Esophagus squamous epithelium (tissue), 4 donors: ENCODE measurements at regions not wholly inside any gene's neighbourhood (a gene's known extent, or its start where the extent isn't known, plus 50 kb on each side); places are given as distances from the start of the nearest gene placed in this dataset.

ENCODE experiments used
- CTCF ChIP-seq, 6 experiments: fragments of 450-650 bp in 4 of 6; fragments of 200-600 bp in 2 of 6; sonication (generic) in 2 of 6; IDR thresholded peaks; one replicate each; pipeline ENCODE4 v1.5.1; 2016 to 2019; ENCODE audit warnings: antibody characterized with exemption in 6 of 6, mild to moderate bottlenecking in 4 of 6, moderate library complexity in 4 of 6
- POLR2A ChIP-seq, 4 donors: fragments of 450-650 bp; IDR thresholded peaks; one replicate each; pipeline ENCODE4 v1.6.1; 2017; ENCODE audit warnings: antibody characterized with exemption in 4 of 4, mild to moderate bottlenecking in 4 of 4, moderate library complexity in 3 of 4

DNA sequence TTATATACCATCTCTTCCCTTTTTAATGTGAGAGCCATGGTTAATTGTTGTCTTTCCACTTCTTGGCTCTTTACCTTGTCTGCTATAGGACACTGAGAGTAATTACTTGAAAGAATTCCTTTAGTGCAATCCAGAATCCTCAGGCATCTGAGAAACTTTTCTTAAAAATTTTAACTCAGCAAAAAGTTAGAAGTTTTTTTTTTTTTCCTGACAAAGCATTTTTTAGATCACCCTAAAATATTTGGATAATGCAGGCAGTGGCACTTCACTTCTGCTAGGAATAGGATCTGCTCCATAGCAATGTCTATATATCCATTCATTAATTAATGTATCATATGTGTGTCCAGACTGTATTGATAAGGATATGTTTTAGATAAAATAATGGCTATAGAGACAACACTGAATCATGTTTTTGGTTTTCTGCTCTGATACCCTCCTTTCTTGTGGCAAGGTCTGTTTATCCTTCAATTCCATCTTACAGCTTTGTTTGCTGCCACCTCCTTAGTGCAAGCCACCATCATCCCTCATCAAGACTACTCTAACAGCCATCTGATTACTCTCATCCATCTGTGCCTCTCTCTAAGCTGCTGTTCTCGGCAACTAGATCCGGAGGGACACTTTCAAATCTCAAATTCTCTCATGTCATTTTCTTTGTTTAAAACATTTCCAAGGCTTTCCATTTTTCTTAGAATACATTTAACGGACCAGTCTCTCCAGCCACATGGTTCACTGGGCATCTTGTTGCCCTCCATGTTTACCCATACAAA is 563.5 kb downstream of the EDEM1 start:
- TF ChIP-seq CTCF (IDR thresholded peaks at IDR 0.05) (no peak), POLR2A (IDR thresholded peaks at IDR 0.05) (no peak)
